Vagina (tissue), 2 donors: ENCODE measurements at regions not wholly inside any gene's neighbourhood (a gene's known extent, or its start where the extent isn't known, plus 50 kb on each side); places are given as distances from the start of the nearest gene placed in this dataset.

Source experiments
- CTCF ChIP-seq, 3 experiments: fragments of 450-650 bp in 2 of 3; fragments of 200-600 bp in 1 of 3; sonication (generic) in 1 of 3; IDR thresholded peaks; one replicate each; pipeline ENCODE4 v1.5.1; 2017 to 2019; ENCODE audit warnings: antibody characterized with exemption in 3 of 3, mild to moderate bottlenecking in 2 of 3, moderate library complexity in 2 of 3
- POLR2A ChIP-seq, 2 donors: fragments of 450-650 bp; IDR thresholded peaks; one replicate each; pipeline ENCODE4 v1.6.1; 2017; ENCODE audit warnings: antibody characterized with exemption in 2 of 2, mild to moderate bottlenecking in 2 of 2, moderate library complexity in 2 of 2

GRCh38 chr12:33605757-33606156 lies 166.1 kb upstream of the SYT10 start:
- TF ChIP-seq CTCF (IDR thresholded peaks at IDR 0.05) (no peak), POLR2A (IDR thresholded peaks at IDR 0.05) (no peak)
